AG04449 (cell line): ENCODE measurements at regions not wholly inside any gene's neighbourhood (a gene's known extent, or its start where the extent isn't known, plus 50 kb on each side); places are given as distances from the start of the nearest gene placed in this dataset.

ENCODE experiments used
- CTCF ChIA-PET: fragments of 350-600 bp; formaldehyde crosslinking; extraction: SDS; loops from one replicate; lab custom pipeline; 2021; ENCODE audit warnings: antibody characterized with exemption; lab: Yijun Ruan, JAX
- POLR2A ChIA-PET: fragments of 400-600, 350-600 bp; formaldehyde crosslinking; extraction: SDS; loops from one replicate; lab custom pipeline; 2020; ENCODE audit warnings: antibody characterized with exemption, inconsistent platforms; lab: Yijun Ruan, JAX
- DNase-seq: peaks from one replicate; pipeline ENCODE4 v3.0.0-alpha.2; 2010; ENCODE audit warnings: low read depth, low spot score
- H3K4me3 ChIP-seq: 2 replicates; pipeline ENCODE4 v1.5.1; 2011; ENCODE audit warnings: low read depth, mild to moderate bottlenecking, control low read depth, low read length
- CTCF ChIP-seq: IDR thresholded peaks from one replicate; pipeline ENCODE4 v1.5.1; 2011; ENCODE audit warnings: mild to moderate bottlenecking, moderate library complexity, low read length, control low read depth, inconsistent platforms; ENCODE audit not compliant: insufficient read depth; ENCODE audit errors: missing control alignments

GRCh38 chr15:77537006-77537405 is 95.7 kb downstream of the LINGO1 start:
- ChIA-PET POLR2A (no interaction called here), CTCF (interaction anchor here (1.4 to 11.6 kb wide), 3 partner anchors 9 to 595 kb away, joined by 3 to 170 read pairs (median 27); no protein-coding TSS in a partner anchor)
- no peak overlapping the region for H3K4me3 ChIP-seq
- DNase-seq, result no peak
- no peak for TF ChIP-seq CTCF

GRCh38 chr15:77535845-77536244 is 96.9 kb downstream of the LINGO1 start:
- no peak for DNase-seq
- H3K4me3 ChIP-seq, result no peak overlapping the region
- TF ChIP-seq CTCF, result no peak
- ChIA-PET POLR2A (no interaction called here), CTCF (no interaction called here)
